ENCODE measurements at regions not wholly inside any gene's neighbourhood (a gene's known extent, or its start where the extent isn't known, plus 50 kb on each side); places are given as distances from the start of the nearest gene placed in this dataset.
"Not testable (repeated sequence)": the region's sequence is repeated elsewhere in the genome, so short reads cannot be mapped to it uniquely, and the experiment has no call there.

- TF ChIP-seq, protein P1, sequence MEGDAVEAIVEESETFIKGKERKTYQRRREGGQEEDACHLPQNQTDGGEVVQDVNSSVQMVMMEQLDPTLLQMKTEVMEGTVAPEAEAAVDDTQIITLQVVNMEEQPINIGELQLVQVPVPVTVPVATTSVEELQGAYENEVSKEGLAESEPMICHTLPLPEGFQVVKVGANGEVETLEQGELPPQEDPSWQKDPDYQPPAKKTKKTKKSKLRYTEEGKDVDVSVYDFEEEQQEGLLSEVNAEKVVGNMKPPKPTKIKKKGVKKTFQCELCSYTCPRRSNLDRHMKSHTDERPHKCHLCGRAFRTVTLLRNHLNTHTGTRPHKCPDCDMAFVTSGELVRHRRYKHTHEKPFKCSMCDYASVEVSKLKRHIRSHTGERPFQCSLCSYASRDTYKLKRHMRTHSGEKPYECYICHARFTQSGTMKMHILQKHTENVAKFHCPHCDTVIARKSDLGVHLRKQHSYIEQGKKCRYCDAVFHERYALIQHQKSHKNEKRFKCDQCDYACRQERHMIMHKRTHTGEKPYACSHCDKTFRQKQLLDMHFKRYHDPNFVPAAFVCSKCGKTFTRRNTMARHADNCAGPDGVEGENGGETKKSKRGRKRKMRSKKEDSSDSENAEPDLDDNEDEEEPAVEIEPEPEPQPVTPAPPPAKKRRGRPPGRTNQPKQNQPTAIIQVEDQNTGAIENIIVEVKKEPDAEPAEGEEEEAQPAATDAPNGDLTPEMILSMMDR (IDR thresholded peaks at IDR 0.05) = not testable (repeated sequence)
- TF ChIP-seq POLR2A (IDR thresholded peaks at IDR 0.05) = not testable (repeated sequence)
These were observed 79.2 kb downstream of the FGD2 start for GRCh38 chr6:37084665-37085064.

Data from thyroid gland (tissue), 4 donors.